CD4-positive, alpha-beta T cell treated with Interleukin-17A for 1 hour (primary cell): ENCODE measurements at regions not wholly inside any gene's neighbourhood (a gene's known extent, or its start where the extent isn't known, plus 50 kb on each side); places are given as distances from the start of the nearest gene placed in this dataset.

ENCODE experiments used
- DNase-seq: peaks from one replicate; pipeline ENCODE4 v3.0.0-alpha.2; 2020

DNA sequence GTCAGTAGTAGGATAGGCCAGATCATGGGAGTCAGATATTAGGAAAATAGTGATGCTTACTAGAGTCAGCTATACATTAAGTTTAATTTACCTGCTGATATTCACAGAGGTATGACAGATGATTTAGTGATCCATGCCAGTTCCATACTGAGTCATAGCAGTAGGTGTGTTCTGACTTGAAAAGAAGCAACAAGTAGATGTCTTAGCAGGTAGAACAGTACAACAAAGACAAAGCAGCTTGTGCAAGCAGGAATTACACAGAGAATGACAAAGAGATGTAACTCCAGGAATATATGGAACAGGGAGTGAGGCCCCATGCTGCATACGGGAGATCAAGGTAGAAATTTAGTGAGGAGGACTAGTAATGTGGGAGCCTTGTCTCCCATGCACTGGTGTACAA, 556.9 kb downstream of the SLC16A7 start:
- no peak for DNase-seq

DNA sequence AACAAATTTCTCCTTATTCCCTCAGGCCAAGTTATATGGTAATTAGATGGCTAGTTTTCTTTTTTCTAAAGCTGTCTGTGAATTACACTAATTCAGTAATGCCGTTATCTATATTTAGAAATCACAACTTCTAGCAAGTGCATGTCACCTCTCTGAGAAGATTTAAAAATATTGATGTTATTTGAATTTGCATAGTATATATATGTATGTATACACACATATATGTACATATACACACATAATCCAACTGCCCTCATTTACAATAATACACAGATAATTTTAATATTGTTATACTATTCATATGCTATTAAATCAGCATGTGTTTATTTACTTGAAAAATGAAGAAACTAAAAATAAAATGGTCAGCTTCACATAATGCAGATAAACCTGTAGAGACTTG, 563.9 kb downstream of the SLC16A7 start:
- DNase-seq, result no peak

- DNase-seq, result no peak
Measured at GRCh38 chr12:60162988-60163720, 567.3 kb downstream of the SLC16A7 start.

DNA sequence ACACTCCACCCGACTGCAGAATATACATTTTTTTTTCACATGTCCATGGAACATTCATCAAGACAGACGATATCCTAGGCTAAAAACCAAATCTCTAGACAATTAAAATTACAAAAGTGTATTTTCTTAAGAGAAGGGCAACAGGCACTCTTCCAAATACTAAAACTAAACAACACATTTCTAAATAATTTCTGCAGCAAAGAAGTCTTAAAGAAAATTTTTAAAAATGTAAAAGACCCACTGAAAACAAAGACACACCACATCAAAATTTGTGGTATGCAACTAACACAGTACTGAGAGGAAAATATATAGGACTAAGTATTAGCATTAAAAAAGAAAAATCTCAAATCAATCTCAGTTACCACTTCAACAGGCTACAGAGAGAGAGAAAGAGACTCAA, 570.0 kb downstream of the SLC16A7 start:
- no peak for DNase-seq

GRCh38 chr12:60168441-60168840, 572.6 kb downstream of the SLC16A7 start:
- DNase-seq, result no peak

DNA sequence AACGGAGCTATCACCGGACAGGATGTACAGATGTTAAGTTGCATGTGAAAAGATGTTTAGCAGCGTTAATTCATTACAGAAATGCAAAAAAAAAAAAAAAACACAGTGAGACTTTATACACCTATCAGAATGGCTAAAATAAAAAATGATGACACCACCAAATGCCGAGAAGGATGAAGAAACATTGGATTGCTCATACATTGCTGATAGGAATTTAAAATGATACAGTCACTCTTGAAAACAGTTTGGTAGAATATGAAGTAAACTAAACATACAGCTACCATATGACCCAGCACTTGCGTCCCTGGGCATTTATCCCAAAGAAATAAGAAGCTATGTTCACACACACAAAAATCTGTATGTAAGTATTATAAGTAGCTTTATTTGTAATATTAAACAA, 574.1 kb downstream of the SLC16A7 start:
- no peak for DNase-seq

DNA sequence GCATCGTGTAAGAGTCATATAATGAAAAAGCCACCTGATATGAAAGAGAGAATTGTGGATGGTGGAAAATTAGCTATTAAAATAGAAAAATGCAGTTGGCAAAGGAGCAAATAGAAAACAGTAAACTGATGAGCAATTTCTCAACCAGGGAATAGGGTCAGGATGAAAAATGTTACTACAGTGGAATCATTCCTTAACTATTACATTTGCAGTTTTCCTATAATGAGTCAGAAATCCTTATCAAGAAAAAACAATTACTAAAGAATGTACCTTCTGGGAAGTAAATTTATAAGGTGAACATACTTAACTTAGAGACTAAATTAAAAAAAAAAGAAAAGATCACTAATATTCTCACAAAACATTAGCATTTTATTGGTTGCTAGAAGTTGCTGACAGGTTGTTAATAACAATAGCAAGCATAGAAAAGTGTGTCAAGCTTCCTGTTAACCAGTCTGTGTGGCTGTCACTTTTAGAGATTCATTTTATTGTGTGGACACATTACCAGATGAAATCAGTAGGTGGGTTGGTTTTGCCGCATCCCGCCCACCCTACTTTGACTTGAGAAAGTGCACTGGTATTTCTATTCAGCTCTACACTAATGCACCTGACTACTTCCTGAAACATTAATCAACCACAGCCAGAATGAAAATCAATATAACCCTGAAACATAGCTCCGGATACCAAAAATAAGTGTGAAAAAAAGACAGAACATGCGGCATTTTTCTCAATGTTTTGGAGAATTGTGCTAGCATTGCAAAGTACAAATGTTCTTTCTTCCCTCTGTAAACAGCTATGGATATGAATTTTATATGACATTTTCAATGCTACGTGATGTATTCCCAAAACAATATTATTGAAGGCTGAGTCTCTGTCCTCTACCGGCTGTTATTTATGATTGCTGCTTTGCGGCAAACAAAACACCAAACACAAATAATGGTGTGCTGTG, 576.7 kb downstream of the SLC16A7 start:
- DNase-seq, result no peak

DNA sequence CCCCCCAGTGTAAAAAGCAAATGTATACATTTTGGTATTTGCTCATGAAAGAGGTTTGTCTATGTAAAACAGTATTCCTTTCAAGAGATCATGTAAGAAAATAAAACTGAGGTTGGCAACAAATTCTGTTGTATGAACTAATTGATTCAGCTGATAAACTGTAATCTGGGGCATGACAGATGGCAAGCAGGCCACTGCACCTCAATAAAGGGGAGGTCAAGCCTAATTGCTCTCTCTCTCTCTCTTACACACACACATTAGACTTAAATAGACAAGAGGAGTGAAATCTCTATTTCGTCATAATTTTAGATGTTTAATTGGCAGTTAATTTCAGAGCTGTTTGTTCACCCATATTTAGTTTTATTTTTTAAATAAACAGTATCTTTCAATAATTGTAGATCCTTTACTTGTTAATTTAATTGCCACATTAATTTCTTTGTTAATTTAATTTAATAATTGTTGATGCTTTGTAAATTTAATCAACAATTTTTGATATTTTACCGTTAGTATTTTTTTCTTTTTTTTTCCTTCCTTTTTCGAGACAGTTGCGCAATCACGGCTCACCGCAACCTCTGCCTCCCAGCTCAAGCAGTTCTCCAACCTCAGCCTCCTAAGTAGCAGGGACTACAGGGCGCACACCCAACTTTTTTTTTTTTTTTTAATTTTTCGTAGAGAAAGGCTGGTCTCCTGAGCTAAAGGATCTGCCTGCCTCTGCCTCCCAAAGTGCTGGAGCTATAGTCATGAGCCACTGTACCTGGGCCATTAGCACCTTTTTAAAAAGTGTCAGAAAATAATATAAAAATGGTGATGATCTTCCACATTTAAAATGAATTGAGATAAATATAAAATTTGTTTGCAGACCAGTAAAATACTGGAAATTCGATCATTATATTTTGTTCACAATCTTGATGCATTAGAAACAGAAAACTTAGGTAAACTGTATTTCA, 577.7 kb downstream of the SLC16A7 start:
- DNase-seq, result no peak

DNA sequence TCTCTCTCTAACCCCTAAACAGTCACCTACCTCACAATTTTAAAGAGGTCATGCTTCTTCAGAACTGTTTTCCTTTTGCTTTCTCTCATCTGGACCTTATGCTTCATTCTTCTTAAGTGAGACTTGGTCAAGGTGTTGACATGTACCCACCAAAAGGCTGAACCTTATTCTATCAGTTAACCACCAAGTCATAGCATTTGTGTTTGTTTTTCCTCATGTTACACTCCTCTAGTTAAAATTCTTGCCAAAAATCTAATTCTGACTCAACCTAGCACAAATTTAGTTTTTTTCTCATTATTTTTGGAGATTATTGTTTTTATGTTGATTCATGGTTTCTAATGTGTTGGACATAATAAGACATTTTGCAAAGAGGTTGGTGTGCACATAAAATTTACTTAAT, 578.6 kb downstream of the SLC16A7 start:
- DNase-seq, result no peak

- no peak for DNase-seq
Measured at GRCh38 chr12:60174941-60175340, 579.1 kb downstream of the SLC16A7 start.

DNA sequence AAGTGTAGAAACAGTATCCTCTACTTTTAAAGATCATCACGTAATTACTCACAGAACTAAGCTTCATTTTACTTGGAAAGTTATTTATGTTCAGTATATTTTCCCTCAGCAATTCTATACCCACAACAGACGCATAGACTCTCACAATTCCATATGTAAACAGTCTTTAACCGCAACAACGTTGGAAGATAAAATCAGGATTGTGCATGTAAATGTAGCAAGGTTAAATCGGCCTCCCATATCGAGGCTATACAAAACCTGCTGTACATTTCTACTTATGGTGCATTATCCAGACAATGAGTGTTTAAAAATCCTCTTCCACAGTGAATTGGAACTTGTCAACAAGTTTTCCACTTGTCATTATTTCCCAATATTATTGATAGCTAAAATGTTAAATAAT, 581.1 kb downstream of the SLC16A7 start:
- no peak for DNase-seq

DNA sequence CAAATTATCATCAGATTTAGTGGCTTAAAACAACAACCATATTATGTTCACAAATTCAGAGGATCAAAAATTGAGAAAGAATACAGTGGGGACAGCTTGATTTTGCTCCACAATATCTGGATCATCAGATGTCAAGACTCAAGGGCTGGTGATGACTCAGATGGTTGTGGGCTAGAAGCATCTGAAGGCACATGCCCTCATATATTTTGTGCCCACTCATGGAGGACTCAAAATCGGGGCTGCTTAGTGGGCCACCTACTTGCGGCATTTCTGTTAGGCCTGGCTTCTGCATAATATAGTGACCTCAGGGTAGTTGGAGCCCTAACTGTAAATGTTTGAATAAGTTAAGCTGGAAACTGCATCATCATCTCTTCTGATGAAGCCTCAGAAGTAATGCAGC, 584.5 kb downstream of the SLC16A7 start:
- no peak for DNase-seq

DNA sequence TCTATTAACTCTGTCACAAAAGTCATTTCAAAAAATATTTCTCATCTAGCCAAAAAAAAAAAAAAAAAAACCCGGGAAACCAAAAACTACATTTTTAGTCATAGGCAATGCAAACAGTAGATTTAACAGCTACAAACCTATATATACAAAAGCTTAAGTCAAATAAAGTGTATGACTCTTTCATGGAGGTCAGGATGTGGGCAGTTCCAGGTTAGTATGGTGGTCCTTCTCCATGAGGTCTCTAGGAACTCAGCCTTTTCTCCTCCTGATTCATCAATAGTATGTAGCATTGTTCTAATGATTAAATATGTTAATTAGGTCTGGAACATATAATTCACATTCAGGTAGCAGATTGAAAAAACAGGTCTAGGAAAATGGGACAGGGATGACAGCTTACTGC, 586.5 kb downstream of the SLC16A7 start:
- DNase-seq, result no peak

DNA sequence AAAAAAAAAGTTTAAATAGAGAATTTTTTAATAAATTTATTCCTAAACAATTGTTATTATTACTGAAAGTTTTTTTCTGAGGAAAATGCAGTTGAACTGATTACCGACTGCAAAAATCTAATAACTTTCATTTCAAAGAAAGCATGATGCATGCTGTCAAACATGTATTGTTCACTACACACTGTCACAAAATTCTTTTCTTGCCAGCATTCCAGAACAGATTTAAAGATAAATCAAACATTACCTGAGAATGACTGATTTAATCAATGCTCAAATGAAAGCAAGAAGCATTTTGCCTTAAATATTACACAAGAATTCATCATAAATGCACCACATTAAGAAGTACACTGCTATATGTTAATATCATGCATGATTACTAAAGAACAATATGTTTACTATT, 588.3 kb downstream of the SLC16A7 start:
- DNase-seq, result no peak

- no peak for DNase-seq
Measured at GRCh38 chr12:60185060-60185459, 589.2 kb downstream of the SLC16A7 start.

GRCh38 chr12:60191271-60191670, 595.4 kb downstream of the SLC16A7 start:
- DNase-seq, result no peak

DNA sequence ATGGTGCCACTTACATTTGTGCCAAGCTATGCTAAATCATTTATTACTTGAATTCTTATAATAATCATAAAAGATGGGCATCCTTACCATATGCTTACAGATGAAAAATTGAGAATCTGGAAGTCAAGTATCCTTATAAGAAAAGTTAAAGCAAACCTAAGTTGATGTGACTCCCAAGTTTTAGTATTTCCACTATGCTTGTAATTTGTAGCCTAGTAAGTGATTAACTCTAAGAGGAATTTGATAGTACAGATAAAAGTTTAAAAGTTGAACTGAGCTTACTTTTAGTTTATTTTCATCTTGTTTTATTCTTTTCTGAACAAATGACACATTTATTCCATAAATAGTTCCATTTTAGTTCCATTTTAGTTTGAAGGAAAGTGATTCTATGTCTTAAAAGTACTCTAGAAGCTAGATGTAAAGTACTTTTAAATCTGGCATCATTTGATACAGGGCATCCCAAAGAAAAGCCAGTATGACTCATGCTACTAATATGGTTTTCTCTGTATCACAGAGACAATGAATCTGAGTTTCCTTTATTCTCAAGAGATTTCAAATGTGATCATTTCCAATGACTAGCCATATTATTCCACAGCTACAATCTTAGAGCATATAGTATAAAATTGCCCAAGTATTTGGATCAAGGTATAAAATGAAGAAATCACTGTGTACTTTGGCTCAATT, 596.0 kb downstream of the SLC16A7 start:
- DNase-seq, result no peak

- no peak for DNase-seq
Measured at GRCh38 chr12:60194678-60195077, 598.8 kb downstream of the SLC16A7 start.

DNA sequence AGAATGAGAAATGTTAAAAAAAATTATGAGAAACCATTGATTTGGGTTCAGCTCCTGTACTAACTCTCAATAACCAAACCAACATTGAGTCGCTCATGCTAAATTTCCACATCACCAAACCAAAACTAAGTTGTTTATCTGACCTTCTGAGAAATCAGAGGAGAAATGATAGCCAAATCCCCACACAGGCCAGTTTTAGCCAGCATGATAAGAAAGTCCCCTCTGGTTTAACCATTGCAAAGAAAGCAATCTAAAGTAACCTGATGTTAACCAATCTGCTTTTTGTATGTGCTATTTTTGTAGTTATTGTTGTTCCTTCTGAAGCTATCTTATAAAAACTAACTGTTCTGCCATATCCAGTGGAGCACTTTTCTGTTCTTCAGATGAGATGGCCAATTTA, 599.7 kb downstream of the SLC16A7 start:
- no peak for DNase-seq

- no peak for DNase-seq
Measured at GRCh38 chr12:60196366-60196765, 600.5 kb downstream of the SLC16A7 start.

GRCh38 chr12:60197589-60197988, 601.8 kb downstream of the SLC16A7 start:
- no peak for DNase-seq

DNA sequence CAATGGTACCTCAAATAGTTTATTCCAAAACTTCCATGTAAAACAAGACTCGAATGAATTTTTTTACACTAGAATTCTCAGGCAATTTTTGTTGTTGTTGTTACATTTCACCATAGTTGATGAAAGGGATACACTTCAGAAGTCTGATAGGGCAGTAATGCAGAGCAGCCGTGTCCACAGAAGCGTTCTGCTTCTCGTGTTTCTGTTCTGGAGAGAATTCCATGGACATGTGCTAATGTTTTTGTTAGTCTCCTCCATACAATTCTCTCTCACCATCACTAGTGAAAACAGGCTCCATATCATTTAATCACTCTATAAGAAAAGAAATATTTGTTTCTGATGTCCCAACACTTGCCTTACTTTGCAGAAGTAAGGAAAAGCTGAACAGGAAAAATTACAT, 606.1 kb downstream of the SLC16A7 start:
- no peak for DNase-seq

- no peak for DNase-seq
Measured at GRCh38 chr12:60205500-60205899, 609.7 kb downstream of the SLC16A7 start.
